ENCODE measurements at regions not wholly inside any gene's neighbourhood (a gene's known extent, or its start where the extent isn't known, plus 50 kb on each side); places are given as distances from the start of the nearest gene placed in this dataset.

DNA sequence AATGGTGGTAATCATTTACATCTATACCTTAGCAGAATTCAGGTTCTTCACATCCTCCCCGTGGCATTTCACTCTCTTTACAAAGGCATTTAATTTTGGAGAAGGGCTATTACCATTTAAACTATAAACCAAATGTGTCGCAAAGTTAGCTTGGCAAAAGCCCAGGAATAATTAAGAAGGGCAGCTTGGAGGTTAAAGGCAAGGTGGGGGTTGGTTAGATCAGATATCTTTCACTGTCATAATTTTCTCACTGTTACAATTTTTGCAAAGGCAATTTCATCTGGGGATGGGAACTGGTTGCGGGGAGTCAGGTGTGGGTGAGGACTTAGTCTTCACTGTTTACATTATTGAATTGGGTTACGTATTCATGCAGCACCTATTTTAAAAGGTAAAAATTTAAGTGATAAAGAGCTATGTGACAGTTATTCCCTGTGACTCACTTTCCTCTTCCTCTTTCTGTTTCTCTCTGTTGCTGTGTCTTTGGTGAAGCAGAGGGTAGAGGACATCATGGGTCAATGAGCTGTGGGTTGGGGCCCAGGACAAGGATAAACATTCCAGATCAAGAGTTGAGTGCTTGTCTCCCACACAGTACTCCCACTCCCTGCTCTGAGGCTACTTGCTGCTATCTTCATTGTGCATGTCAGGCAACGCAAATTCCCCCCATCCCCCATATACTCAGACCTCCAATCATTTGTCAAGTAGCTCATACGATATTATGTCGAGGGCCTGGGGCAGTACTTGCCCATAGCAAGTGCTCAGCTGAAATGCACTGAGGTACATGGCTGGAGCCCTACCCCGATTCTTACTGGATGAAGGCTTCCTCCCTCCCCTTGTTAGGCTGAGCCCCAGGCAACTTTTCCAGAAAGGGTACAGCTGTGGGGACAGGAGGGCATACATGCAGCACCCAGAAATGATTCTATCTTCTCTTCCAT is 223.1 kb upstream of the MYLIP start:
- no peak overlapping the region for H3K27ac Mint-ChIP-seq (ENCODE audit: unreplicated experiment)
- DNase-seq: no peak
- no peak overlapping the region for H3K4me3 ChIP-seq (ENCODE audit: low read depth, low read length)
- no peaks in the 10 kb centered on the region for H3K9me3 Mint-ChIP-seq (ENCODE audit: unreplicated experiment)
- H3K36me3 ChIP-seq (ENCODE audit: control insufficient read depth, insufficient read depth, low read length): no peaks in the 10 kb centered on the region
- no TSS peak for BruUV-seq (replicated peaks)
- ChIA-PET CTCF (no interaction called here), POLR2A (no interaction called here)
- no peak overlapping the region for H3K4me3 Mint-ChIP-seq (ENCODE audit: unreplicated experiment)
- H3K27me3 ChIP-seq (replicated peaks; ENCODE audit: control insufficient read depth, insufficient read depth, low read length): no peaks in the 10 kb centered on the region
- peaks cover 24% of the 10 kb centered on the region for H3K4me1 Mint-ChIP-seq (ENCODE audit: low read depth, unreplicated experiment)
- intact Hi-C loops (cut with micrococcal nuclease; ENCODE audit: unreplicated experiment): loop anchor here (10.0 kb wide), 1 partner anchor 279 kb away; no protein-coding TSS in a partner anchor
- H3K9me3 ChIP-seq: no peaks in the 10 kb centered on the region
- peaks cover 27% of the 10 kb centered on the region for H3K4me1 ChIP-seq
- TF ChIP-seq, protein P1, sequence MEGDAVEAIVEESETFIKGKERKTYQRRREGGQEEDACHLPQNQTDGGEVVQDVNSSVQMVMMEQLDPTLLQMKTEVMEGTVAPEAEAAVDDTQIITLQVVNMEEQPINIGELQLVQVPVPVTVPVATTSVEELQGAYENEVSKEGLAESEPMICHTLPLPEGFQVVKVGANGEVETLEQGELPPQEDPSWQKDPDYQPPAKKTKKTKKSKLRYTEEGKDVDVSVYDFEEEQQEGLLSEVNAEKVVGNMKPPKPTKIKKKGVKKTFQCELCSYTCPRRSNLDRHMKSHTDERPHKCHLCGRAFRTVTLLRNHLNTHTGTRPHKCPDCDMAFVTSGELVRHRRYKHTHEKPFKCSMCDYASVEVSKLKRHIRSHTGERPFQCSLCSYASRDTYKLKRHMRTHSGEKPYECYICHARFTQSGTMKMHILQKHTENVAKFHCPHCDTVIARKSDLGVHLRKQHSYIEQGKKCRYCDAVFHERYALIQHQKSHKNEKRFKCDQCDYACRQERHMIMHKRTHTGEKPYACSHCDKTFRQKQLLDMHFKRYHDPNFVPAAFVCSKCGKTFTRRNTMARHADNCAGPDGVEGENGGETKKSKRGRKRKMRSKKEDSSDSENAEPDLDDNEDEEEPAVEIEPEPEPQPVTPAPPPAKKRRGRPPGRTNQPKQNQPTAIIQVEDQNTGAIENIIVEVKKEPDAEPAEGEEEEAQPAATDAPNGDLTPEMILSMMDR (IDR thresholded peaks at IDR 0.05; ENCODE audit: insufficient read depth in 1 of 2, low read depth in 1 of 2, low read length in 1 of 2, severe bottlenecking in 1 of 2, unreplicated experiment in 1 of 2): no peak
- H3K36me3 Mint-ChIP-seq (ENCODE audit: insufficient read depth, unreplicated experiment): peaks cover 6% of the 10 kb centered on the region
- no peaks in the 10 kb centered on the region for H3K27me3 Mint-ChIP-seq (ENCODE audit: insufficient read depth, unreplicated experiment)

DNA sequence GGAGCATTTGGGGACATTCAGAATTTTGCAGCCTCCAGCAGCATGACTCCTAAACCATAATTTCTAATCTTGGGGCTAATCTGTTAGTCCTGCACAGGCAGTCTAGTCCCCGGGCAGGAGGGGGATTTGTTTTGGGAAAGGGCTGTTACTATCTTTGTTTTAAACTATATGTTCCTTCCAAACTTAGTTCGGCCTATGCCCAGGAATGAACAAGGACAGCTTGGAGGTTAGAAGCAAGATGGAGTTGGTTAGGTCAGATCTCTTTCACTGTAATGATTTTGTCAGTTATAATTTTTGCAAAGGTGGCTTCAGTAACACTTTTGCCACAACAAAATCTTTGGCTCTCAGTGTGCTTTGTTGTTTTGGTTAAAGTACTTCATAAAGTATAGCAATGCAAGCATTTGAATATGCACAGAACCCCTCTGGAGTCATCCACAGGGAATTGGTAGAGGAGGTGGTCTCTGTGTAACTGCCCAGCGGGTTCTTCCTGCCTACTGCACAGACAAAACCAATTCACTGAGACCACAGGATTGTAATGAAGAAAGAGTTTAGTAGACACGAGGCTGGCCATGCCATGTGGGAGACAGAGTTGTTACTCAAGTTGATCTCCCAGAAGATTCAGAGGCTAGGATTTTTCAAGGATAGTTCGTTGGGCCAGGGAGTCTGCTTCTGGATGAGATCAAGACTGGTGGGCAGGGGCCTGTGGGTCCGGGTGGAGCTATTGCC is 224.1 kb upstream of the MYLIP start:
- Histone ChIP-seq H3K4me1 (peaks cover 26% of the 10 kb centered on the region), H3K36me3 (ENCODE audit: control insufficient read depth, insufficient read depth, low read length) (no peaks in the 10 kb centered on the region), H3K4me3 (ENCODE audit: low read depth, low read length) (no peak overlapping the region), H3K27me3 (replicated peaks; ENCODE audit: control insufficient read depth, insufficient read depth, low read length) (no peaks in the 10 kb centered on the region), H3K9me3 (no peaks in the 10 kb centered on the region)
- no peaks in the 10 kb centered on the region for H3K27me3 Mint-ChIP-seq (ENCODE audit: insufficient read depth, unreplicated experiment)
- CTCF ChIA-PET: interaction anchor here (0.6 kb wide), 1 partner anchor 242 kb away, joined by 4 read pairs; the partner anchor contains the start of gene DTNBP1
- DNase-seq: no peak
- peaks cover 24% of the 10 kb centered on the region for H3K4me1 Mint-ChIP-seq (ENCODE audit: low read depth, unreplicated experiment)
- H3K9me3 Mint-ChIP-seq (ENCODE audit: unreplicated experiment): no peaks in the 10 kb centered on the region
- TF ChIP-seq, protein P1 (IDR thresholded peaks at IDR 0.05; ENCODE audit: insufficient read depth in 1 of 2, low read depth in 1 of 2, low read length in 1 of 2, severe bottlenecking in 1 of 2, unreplicated experiment in 1 of 2): no peak
- BruUV-seq (replicated peaks): no TSS peak
- POLR2A ChIA-PET: no interaction called here
- H3K27ac Mint-ChIP-seq (ENCODE audit: unreplicated experiment): no peak overlapping the region
- intact Hi-C loops (cut with micrococcal nuclease; ENCODE audit: unreplicated experiment): loop anchor here (10.0 kb wide), 1 partner anchor 280 kb away; no protein-coding TSS in a partner anchor
- H3K36me3 Mint-ChIP-seq (ENCODE audit: insufficient read depth, unreplicated experiment): peaks cover 6% of the 10 kb centered on the region
- H3K4me3 Mint-ChIP-seq (ENCODE audit: unreplicated experiment): no peak overlapping the region
